ENCODE measurements at regions not wholly inside any gene's neighbourhood (a gene's known extent, or its start where the extent isn't known, plus 50 kb on each side); places are given as distances from the start of the nearest gene placed in this dataset.

DNA sequence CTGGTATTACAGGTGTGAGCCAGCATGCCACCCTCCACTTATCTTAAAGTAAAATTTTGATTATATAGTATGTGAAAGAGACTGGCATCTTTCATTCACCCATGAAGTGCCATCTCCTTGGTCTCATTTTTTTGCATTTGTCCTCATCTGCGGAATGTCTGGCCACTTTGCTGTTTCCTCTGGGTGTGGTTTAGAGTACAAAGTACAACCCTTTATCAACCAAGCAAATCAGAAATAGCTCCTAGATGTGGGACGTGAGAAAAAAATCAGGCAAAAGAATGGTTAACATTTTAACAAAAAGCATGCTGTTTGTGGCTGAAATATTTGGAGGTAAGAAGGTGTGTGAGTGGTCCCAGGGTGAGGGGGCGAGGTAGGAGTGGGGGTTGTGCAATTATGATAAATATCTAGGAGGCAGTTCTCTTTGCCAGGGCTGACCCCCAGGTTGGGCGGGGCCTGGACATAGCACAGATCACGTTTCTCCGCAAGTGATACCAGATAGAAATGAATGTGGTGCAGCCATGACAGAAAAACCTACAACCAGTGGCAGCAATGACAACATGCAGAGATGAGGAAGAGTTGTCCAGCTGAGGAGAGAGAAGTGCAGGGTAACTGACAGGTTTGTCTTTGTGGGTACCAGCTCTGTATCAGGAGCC, 115.8 kb upstream of the SERTAD2 start:
- DNase-seq (ENCODE audit: low read depth): no peak

GRCh38 chr2:64770137-64770780, 116.5 kb upstream of the SERTAD2 start:
- DNase-seq (ENCODE audit: low read depth): peak; percentile 22

GRCh38 chr2:64770781-64771334, 117.1 kb upstream of the SERTAD2 start:
- DNase-seq (ENCODE audit: low read depth): peak; percentile 96

DNA sequence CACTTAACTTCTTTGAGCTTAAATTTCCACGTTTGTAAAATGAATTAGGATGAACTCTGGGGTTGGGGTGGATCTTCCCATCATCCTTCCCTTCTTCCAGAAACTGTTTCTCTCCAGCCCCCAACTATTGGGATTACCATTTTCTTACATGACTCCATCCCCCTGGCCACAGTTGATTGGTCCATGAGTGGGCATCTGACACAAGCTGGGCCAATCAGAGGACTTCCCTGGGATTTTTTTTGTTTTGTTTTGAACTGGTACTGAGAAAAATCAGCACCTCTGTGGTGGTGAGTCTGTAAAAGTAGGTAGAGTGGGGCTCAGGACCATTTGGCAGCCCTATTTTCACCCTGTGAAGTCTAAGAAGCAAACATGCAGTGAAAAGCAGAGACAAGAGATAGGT, 118.0 kb upstream of the SERTAD2 start:
- no peak for DNase-seq (ENCODE audit: low read depth)

DNA sequence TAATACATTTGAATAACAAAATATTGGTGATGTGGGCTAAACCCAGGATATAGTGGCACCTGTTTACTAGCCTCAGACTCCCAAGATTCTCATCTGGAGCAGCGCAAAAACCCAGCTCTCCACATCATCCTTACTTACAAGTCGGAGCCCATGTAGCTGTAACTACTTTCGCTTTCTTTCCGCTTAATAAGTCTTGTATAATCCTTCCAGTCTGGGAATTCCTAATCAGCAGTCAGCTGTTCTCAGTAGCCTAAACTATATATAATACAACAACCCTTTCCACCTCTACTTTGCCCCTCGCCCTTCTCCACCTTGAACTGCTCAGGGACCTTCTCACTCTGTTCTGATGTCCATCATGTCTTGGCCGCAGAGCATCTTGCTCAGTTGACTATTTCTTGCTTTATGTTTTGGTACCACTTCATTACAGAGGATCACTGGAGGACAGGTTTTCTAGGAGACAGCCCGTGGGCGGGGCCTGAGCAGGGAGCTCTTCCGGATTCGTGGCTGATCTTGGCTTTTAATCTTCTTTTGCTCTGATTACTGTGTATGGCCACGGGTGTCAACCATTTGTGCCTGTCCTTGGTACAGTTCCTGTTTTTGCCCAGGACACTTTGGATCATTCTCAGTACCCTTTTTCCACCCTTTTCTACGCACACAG, 119.9 kb upstream of the SERTAD2 start:
- peak; percentile 37 for DNase-seq (ENCODE audit: low read depth)

DNA sequence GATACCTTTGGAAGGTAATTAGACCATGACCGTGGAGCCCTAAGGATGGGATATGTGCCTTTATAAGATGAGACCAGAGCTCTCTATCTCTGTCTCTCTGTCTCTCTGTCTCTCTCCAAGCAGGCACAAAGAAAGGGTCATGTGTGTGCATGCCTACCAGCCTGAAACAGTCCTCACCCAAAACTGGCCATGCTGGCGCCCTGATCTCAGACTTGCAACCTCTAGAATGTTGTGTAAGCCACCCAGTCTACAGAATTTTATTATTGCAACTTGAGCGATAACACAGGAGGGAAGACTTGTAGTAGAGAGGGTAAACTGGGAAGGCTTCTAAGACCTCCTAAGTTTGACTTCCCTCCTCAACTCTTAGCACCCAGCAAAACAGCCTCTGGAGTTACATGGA, 124.1 kb upstream of the SERTAD2 start:
- DNase-seq (ENCODE audit: low read depth): no peak

DNA sequence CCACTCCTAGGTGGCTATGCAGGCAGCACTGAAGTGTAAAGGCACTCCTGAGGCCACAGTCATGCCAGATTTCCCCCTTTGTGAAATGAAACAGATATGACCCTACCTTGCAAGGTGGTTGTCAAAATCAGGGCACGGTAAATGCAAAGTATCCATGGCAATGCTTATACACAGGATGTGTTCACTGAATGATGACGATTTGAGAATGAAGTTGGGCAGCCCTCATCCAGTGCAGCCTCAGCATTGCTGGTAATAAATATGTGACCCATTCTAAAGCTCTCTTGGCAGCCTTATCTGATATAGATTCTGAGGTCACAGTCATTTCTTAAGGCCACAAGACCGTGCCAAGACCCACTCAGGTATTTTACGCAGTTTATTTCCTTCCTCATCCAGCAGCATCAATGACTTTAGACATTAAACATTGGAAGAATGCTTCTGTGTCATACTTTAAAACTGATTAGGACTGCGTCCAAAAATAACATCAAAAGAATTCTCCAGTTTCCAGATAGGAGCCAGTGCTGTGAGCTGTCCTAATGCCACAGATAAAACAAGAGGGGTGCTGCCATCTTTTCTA, 125.5 kb upstream of the SERTAD2 start:
- peak; percentile 86 for DNase-seq (ENCODE audit: low read depth)

GRCh38 chr2:64780041-64780440, 126.3 kb upstream of the SERTAD2 start:
- no peak for DNase-seq (ENCODE audit: low read depth)

DNA sequence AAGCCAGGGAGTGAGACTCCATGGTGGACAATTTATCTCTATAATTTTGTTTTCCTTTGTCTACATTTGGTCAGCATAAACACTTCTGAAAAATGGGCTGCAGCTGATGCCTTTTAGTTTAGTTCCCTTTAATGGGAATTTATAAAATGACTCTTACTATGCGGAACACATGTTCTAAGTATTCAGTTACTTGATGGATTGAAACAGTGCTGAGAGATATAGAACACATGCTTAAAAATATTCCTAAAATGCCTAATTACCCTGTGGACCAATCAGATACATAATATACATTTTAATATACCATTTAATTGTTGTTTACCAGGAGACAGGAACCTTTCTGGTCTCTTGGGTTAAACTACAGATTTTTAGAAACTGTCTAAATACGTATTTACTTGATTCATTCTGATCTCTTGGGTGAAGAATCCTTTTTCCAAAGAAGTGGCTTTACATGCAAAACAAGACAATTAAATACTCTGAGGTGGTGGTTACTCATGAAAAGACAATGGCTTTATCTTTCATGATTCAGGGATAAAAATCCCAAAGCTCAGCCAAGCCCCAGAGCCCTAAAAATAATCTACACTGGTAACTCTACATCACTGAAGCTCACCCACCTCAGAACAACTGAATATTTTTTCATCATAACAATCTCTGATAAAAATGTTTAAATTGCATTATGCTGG, 128.1 kb upstream of the SERTAD2 start:
- DNase-seq (ENCODE audit: low read depth): peak; percentile 27

DNA sequence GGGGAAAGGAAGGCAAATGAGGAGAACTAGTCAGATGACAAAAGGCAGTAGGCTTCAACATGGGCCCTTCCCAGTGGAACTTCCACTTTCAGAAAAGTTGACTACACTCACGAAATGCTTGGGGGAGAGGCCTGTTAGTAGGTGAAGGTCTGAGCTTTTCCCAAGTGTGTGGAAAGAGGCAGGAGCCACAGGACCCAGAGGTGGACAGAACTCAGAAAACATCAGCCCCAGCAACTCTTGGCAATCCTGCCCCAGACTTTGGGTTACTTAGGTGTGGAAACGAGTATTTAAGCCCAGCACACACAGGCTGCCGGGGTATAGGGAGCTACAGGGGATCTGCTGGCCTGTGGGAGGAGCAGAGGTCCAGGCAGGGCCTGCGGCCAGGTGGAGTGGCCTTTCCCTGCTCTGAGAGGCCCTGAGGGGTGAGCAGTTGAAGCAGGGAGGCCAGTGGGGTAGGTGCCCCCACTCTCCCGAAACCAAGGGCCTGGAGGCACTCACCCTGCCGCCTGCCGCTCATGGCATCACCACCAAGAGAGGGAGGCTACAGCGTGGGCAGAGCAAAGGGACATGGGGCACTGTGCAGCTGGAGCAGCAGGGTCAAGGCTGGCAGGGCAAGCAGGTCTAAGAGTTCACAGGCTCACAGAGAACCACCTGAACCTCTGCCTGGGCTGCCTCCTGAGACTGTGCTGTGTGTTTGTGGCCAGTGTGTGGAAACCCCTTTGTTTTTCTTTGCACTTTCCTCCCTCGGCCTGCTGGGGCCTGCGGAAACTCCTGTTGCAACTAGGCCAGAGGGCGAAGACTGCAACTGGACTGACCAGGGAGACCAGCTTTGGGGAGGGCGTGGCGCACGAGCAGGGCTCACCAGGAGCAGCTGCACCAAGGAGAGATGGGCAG, 130.7 kb upstream of the SERTAD2 start:
- DNase-seq (ENCODE audit: low read depth): no peak

GRCh38 chr2:64785245-64785644, 131.5 kb upstream of the SERTAD2 start:
- DNase-seq (ENCODE audit: low read depth): no peak

GRCh38 chr2:64786343-64787018, 132.8 kb upstream of the SERTAD2 start:
- no peak for DNase-seq (ENCODE audit: low read depth)

- no peak for DNase-seq (ENCODE audit: low read depth)
Measured at GRCh38 chr2:64787019-64787365, 133.3 kb upstream of the SERTAD2 start.

- no peak for DNase-seq (ENCODE audit: low read depth)
Measured at GRCh38 chr2:64787698-64788097, 134.0 kb upstream of the SERTAD2 start.

GRCh38 chr2:64789466-64790320, 136.0 kb upstream of the SERTAD2 start:
- no peak for DNase-seq (ENCODE audit: low read depth)

- DNase-seq (ENCODE audit: low read depth): peak; percentile 20
Measured at GRCh38 chr2:64792300-64792699, 138.6 kb upstream of the SERTAD2 start.

- no peak for DNase-seq (ENCODE audit: low read depth)
Measured at GRCh38 chr2:64792995-64793639, 139.4 kb upstream of the SERTAD2 start.

DNA sequence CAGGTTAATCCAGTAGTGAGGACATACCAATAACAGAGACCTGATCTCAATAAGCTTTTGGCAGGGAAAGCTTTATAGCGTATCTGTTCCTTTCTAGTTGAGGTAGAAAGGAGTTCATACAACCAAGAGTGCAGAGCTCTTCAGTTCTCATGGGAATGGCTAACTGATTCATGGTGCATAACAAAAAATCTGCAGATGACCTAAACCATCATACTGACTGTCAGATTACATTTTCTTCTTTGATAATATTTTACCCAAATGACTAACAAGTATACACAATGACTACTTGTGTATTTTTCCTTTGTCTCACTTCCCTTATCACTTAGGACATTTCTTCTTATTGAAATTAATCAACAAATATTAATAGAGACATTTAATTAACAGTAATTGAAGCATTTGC, 140.0 kb upstream of the SERTAD2 start:
- DNase-seq (ENCODE audit: low read depth): no peak

DNA sequence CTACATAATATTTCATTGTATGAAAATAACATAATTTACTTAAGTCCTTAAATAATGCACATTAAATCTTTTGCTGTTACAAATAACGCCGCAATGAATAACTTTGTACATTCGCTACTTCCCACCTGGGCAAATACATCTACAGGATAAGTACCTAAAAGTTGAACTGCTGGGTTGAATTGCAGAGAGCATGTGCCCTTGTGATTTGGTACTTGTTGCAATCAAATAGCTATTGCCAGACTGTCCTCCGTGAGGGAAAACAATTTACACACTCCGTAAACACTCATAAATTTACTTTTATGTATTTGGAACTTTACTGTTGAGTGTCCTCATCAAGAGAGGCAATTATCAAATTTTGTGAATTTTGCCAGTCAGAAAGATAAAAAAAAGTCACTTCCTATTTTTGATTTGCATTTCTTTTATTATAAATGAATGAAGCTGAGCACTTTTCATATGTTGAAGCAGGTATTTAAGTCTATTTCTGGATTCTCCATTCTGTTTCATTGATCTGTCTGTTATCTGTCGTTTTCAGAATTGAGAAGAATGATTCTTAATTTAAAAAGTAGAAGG, 140.8 kb upstream of the SERTAD2 start:
- DNase-seq (ENCODE audit: low read depth): no peak
